ENCODE measurements at regions not wholly inside any gene's neighbourhood (a gene's known extent, or its start where the extent isn't known, plus 50 kb on each side); places are given as distances from the start of the nearest gene placed in this dataset.
A peak's percentile ranks its signal among the peaks of the same experiment; 100 is the strongest.

GRCh38 chr14:62146030-62146429 lies 383.8 kb downstream of the SNAPC1 start:
- no peaks in the 10 kb centered on the region for H3K4me1 Mint-ChIP-seq
- peaks cover 4% of the 10 kb centered on the region for H3K27me3 Mint-ChIP-seq (ENCODE audit: low read depth)
- peaks cover 37% of the 10 kb centered on the region for H3K9me3 Mint-ChIP-seq
- H3K36me3 Mint-ChIP-seq = peaks cover 5% of the 10 kb centered on the region
- TF ChIP-seq, protein P1, sequence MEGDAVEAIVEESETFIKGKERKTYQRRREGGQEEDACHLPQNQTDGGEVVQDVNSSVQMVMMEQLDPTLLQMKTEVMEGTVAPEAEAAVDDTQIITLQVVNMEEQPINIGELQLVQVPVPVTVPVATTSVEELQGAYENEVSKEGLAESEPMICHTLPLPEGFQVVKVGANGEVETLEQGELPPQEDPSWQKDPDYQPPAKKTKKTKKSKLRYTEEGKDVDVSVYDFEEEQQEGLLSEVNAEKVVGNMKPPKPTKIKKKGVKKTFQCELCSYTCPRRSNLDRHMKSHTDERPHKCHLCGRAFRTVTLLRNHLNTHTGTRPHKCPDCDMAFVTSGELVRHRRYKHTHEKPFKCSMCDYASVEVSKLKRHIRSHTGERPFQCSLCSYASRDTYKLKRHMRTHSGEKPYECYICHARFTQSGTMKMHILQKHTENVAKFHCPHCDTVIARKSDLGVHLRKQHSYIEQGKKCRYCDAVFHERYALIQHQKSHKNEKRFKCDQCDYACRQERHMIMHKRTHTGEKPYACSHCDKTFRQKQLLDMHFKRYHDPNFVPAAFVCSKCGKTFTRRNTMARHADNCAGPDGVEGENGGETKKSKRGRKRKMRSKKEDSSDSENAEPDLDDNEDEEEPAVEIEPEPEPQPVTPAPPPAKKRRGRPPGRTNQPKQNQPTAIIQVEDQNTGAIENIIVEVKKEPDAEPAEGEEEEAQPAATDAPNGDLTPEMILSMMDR (IDR thresholded peaks at IDR 0.05; ENCODE audit: unreplicated experiment) = no peak
- no peak for DNase-seq (ENCODE audit: low spot score in 2 of 2, unreplicated experiment in 2 of 2)
- H3K27ac Mint-ChIP-seq = no peak overlapping the region
- H3K4me3 Mint-ChIP-seq = no peak overlapping the region

- Mint-ChIP-seq H3K27ac (no peak overlapping the region), H3K27me3 (ENCODE audit: low read depth) (peaks cover 46% of the 10 kb centered on the region), H3K4me1 (no peaks in the 10 kb centered on the region), H3K9me3 (no peaks in the 10 kb centered on the region), H3K36me3 (no peaks in the 10 kb centered on the region), H3K4me3 (no peak overlapping the region)
- DNase-seq (ENCODE audit: low spot score in 2 of 2, unreplicated experiment in 2 of 2) = no peak
- TF ChIP-seq, protein P1 (IDR thresholded peaks at IDR 0.05; ENCODE audit: unreplicated experiment) = no peak
These were observed 393.8 kb downstream of the SNAPC1 start for GRCh38 chr14:62156052-62156451.

- Mint-ChIP-seq H3K27ac (no peak overlapping the region), H3K4me3 (no peak overlapping the region), H3K4me1 (no peaks in the 10 kb centered on the region), H3K36me3 (no peaks in the 10 kb centered on the region), H3K9me3 (no peaks in the 10 kb centered on the region), H3K27me3 (ENCODE audit: low read depth) (peaks cover 40% of the 10 kb centered on the region)
- no peak for DNase-seq (ENCODE audit: low spot score in 2 of 2, unreplicated experiment in 2 of 2)
- TF ChIP-seq, protein P1 (IDR thresholded peaks at IDR 0.05; ENCODE audit: unreplicated experiment) = no peak
These were observed 396.6 kb downstream of the SNAPC1 start for GRCh38 chr14:62158779-62159178.

- DNase-seq (ENCODE audit: low spot score in 2 of 2, unreplicated experiment in 2 of 2) = no peak
- Mint-ChIP-seq H3K9me3 (no peaks in the 10 kb centered on the region), H3K27me3 (ENCODE audit: low read depth) (peaks cover 41% of the 10 kb centered on the region), H3K36me3 (no peaks in the 10 kb centered on the region), H3K4me3 (no peak overlapping the region), H3K27ac (no peak overlapping the region), H3K4me1 (peaks cover 4% of the 10 kb centered on the region)
- TF ChIP-seq, protein P1 (IDR thresholded peaks at IDR 0.05; ENCODE audit: unreplicated experiment) = no peak
These were observed 397.1 kb downstream of the SNAPC1 start for GRCh38 chr14:62159314-62159713.

DNA sequence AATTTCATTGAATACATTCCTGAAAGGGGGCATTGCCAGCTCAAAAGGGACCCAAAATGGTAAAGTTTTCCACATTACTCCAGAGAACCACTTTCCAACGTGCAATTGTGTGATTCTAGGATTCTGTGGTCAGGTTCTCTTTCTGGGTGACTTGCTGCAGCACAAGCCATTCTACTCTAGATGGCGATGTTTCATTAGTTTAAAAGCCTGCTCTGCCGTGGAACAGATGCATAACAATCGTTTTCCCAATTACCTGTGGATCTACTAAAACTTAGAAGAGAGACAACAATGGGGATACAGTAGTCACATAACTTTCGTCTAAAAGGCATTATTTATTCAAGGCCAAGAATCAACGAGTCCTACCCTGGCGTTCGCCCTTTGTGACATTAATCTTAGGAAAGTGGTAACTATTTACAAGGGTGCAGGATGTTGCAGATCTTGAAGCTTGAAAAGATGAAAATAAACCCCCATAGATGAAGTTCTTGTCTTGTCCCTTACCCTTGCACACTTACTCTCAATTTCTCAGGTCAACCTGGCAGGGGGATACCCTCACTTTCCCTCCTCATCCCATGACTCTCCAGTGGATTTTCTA lies 400.9 kb downstream of the SNAPC1 start:
- no peaks in the 10 kb centered on the region for H3K9me3 Mint-ChIP-seq
- H3K27me3 Mint-ChIP-seq (ENCODE audit: low read depth) = peaks cover 40% of the 10 kb centered on the region
- DNase-seq (ENCODE audit: low spot score in 2 of 2, unreplicated experiment in 2 of 2) = peak in 1 of 2 experiments; percentile 41
- no peak overlapping the region for H3K27ac Mint-ChIP-seq
- H3K4me3 Mint-ChIP-seq = no peak overlapping the region
- H3K4me1 Mint-ChIP-seq = peaks cover 6% of the 10 kb centered on the region
- TF ChIP-seq, protein P1 (IDR thresholded peaks at IDR 0.05; ENCODE audit: unreplicated experiment) = peak; percentile 52
- no peaks in the 10 kb centered on the region for H3K36me3 Mint-ChIP-seq
